Femur (tissue), 1 donor: ENCODE measurements at regions not wholly inside any gene's neighbourhood (a gene's known extent, or its start where the extent isn't known, plus 50 kb on each side); places are given as distances from the start of the nearest gene placed in this dataset.
A peak's percentile ranks its signal among the peaks of the same experiment; 100 is the strongest.

Experiments
- DNase-seq: peaks from one replicate; pipeline ENCODE4 v3.0.0-alpha.2; 2017

DNA sequence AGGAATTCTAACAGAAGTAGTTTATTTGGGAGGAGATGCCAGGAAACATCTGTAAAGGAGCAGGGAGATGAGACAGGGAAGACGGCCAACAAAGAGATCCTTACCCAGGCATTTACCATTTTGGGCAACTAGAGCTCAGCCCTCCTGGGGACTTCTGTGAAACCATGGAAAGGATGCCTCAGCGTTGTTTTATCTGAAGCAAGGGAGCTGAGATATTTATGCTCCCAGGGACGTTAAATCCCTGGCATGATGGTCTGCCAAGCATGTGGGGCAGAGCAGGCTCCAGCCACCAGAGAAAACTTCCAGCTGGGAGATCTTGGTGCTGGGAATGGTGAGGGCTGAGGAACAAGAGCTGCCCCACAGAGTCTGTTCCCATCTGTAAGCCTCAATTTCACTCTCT, 114.8 kb upstream of the FOXF1 start:
- no peak for DNase-seq

DNA sequence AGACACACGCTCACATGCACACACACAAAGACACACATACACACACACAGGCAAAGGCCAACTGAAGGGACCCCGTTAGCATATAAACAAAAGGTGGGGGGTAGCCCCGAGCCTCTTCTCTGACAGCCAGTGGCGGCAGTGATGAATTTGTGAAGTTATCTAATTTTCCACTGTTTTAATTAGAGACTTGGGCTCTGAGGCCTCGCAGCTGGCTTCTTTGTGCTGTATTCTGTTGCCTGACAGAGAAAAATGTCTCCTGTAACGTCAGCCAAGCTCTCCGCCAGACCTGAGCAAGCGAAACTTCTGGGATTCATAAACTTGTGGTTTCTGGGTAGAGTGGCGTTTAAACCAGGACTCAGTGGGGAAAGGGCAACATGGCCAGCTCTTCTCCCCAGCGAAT, 113.9 kb upstream of the FOXF1 start:
- peak; percentile 63 for DNase-seq

DNA sequence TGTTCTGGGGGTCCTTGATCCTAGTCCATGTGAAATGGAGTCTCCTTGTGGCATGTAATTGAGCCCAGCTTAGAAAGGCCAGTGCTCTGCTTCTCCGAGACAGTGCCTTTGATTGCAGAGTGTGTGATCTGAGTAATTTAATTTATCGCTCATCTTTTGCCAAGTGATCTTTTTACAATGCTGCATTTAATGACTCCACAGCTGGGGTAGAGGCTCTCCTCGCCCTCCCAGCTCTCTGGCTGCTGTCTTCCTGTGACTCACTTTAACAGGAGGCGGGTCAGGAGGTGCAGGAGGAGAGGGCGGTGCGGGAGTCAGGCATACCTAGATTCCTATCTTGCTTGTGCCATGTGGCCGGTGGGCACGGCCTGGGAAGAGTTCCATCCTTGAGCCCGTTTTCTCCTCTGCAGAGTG, 113.4 kb upstream of the FOXF1 start:
- DNase-seq: peak; percentile 40

DNA sequence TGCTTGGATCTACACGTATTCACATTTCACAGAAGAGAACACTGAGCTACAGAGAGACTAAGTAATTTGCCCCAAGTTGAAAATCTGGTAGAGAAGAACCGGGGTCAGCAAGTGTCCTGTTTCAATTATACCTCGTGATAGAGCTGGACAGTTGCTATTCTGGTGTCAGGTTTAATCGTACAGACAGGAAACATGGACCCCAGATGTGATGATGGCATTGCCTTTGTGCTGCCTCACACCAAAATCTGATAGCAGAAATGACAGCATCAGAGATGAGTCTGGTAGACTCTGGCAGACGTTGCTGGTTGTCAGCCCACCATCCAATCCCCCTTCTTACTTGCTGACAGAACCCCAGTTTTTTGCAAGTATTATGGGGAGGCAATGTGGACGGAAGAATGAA, 112.1 kb upstream of the FOXF1 start:
- DNase-seq: no peak

DNA sequence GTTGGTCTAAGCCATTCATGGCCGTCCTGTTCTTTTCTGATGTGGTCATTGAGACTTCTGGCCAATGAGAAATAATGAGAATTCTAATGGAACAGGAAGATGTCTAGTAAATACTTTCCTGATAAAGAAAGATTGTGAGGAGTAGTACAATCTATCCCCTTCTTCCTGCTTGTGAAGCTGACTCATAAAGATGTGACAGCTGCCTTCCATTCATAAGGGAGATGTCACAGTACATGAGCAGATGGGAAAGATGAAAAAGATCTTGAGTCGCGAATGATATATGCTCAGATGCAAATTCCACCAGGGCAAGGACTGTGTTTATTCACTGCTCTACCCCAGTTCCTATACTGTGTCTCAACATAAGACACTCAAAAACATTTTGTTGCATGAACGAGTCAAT, 111.7 kb upstream of the FOXF1 start:
- DNase-seq: no peak

DNA sequence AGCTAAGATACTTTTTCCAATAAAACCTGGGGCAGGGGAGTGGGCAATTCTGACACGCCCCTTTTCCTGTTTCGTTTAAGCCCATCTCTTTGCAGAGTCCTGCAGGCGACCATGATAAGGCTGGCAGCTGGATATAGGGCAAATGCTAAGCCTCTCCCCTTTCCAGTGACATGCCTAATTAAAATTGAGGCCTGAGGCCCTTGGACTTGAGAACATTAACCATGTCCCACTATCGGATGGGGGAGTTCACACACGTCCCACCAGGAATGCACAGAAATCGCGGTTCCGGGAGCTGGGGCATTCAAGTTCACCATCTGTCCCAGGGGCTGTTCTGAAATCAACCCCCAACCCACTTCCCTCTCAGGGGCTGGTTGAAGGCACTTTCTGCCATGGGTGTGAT, 109.2 kb upstream of the FOXF1 start:
- DNase-seq: no peak

DNA sequence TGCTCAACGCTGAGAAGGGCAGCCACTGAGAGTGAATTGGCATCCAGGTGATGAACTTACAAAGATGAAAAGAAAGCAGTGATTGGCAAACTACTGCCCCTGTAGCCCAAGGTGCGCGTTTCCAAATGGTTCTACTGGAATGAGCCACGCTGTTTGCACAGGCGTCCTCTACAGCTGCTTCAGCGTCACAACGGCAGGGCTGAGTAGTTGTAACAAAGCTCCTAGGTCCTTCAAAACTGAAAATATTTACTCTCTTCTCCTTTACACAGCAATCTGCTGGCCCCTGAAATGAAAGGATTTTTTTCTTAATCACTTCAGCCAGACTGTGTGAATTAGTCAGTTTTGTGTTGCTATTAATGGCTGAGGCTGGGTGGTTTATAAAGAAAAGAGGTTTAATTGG, 107.2 kb upstream of the FOXF1 start:
- no peak for DNase-seq

DNA sequence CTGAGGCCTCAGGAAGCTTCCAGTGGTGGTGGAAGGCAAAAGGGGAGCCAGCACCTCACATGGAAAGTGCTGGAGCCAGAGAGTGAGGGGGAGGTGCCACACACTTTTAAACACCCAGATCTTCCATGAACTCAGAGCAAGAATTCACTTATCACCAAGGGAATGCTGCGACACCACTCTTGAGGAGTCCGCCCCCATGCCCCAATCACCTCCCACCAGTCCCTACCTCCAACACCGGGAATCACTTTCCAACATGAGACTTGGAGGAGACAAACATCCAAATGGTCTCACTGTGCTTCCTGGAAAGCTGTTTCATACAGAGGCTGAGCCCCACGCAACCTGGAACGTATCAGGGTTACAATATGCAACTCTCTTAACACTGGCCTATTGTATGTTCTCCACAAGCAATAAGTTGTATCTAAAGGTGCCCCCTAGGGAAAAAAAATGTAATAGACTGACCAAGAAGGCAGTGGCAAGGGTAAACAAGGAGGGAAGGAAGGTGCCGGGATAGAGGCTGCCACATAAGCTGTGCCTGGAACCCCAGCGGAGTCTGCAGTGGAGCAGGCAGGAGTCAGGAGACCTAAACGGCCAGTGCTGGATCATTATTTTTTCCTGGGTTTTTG, 106.7 kb upstream of the FOXF1 start:
- DNase-seq: no peak

DNA sequence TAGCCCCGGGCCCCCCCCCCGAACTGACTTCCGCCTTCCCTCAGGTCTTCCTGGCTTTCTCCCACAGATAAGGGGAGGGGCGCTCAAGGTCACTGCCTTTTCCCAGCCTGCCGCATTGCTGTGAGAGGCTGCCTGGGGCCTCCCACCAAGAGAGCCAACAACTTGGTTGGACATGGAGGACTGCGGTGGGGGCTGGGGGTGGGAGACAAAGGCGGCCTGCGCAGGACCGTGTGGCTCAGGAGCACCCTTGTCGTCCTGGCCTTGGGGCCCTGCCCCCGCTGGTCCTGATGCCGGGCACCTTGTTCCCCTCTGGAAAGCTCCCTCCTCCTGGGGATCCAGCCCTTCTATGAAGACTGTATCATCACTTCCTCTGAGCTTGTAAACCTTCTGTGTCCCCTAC, 105.6 kb upstream of the FOXF1 start:
- no peak for DNase-seq

DNA sequence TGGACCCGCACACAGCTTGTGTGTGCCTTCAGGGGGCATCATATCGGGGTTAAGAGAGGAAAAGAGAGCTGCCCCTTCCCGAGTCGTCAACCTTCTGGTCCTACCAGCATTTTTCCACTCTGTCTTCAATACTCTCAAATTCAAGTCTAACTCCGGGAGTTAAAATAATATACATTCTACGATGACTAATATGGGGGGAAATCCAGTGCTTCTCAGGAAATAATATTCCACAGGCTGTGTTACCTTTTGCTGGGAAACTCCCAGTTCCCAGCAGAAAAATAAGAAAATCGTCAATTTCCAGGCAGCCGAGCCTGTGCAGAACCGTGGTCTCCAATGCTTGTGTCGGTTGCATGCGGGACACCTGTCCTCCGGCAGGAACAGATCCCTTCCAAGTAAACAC, 105.0 kb upstream of the FOXF1 start:
- no peak for DNase-seq

DNA sequence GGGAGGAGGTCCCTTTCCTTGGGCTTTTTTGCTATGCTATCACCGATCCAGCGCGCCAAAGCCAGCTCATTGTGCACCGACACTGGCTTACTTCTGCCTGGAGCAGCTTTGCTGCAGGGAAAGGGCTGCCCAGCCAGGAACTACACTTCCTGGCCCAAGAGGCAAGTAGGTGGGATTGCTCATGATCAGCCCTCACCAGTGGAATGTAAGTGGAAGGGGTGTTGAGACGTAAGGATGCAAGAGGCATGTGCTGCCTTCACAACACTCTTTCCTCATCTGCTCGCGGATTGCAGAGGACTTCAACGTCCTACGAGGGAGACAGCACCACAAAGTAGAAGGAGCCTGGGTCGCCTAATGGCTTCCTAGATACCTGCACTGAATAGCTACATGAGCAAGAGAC, 104.3 kb upstream of the FOXF1 start:
- no peak for DNase-seq

DNA sequence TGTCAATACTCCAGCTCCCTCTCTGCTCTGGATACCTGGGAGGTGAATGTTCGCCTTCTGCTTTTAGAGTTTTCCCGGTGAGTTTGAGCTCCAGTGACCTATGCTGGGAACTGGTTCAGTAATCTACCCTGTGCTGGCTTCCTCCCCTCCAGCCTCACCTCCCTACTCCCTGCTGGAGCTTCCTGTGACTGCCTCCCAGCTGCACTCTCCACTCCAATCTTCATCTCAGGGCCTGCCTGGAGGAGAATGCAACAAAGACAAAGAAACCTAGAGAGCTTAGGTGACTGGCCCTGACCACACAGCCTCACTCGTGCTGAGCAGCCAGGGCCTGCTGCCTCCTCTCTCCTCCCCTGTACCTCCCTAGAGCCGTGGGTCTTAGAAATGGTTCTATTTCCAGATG, 101.6 kb upstream of the FOXF1 start:
- no peak for DNase-seq

DNA sequence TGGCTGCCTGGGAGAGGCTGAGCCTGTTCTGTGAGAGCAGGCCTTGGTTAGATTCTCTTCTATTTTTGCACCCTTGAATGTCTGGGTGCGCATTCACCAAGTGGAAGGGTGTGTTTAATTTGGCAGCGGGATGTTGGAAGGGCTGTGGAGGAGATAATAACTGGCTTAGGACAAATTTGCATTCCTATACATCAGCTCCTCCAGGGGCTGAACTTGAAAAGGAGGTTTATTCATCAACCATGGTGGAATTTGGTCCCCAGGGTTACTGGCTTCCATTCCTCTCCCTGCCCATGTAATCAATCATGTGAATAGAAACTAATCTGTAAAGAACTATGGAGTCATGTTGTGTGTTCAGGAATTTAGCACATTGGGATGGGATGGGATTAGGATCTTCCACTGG, 100.2 kb upstream of the FOXF1 start:
- no peak for DNase-seq

DNA sequence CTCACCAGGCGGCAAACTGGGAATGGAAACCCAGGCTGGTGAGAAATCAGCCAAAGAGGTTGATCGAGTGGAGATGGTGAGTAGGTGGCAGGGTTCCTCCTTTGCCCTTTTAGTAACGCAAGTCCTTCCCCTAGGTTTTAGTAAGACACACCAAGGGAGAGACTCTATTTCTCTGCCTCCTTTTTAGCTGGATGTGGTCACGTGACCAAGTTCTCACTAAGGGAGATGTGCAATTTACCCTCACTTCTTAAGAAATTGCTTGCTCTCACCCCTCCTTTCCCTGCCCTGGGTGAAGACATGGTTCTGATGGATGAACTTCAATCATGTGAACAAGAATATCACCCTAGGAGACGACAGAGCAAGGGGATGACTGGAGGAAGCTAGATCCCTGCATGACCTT, 99.8 kb upstream of the FOXF1 start:
- no peak for DNase-seq

DNA sequence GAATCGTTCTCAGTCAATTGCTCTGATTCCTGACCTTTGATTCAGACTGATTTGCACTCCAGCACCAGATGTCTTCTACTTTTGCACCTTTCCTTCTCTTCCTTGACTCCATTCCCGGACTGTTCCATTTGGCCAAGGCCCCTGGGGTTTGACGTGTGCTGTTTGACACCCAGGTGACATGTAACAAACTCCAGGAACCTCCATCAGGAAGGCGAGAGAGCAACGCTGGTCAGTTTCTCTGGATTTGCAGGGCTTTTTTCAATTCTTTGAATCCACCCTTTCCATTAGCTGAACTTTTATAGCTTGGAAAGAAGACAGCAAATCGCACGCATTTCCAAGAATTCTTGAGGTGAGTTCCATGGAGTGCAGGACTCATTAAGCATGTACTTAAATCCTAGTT, 98.4 kb upstream of the FOXF1 start:
- no peak for DNase-seq

DNA sequence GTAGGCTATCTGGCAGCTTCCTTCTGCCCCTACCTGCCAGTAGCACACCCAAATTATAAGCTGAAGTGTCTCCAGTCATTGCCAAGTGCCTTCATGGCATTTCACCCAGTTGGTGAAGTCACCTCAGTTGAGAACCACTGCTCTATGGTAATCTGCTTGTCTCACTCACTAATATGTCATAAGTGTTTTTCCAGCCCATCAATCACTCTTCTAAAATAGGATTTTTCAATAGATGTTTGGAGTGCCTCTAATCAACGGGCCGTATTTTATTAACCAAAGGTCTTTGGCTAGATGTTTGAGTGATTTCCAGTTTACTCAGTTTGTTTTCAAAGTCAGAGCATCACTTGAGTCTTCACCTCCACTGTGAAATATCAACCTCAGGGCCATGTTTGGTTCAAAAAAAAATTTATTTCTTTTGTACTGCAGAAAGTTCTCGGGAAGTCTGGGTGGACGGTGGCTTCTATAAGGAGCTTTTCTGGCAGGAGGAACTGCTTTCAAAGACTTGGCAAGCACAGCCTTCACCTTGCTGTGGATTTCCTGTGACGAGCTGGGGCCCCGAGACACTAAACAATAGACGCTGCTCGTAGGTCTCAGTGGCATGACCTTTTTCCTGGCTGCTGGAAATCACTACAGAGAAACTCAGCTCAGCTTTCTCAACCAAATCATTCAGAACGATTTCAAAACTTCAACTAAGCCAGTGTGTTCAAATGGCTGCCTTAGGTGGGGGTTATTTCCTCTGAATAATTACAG, 95.2 kb upstream of the FOXF1 start:
- no peak for DNase-seq

DNA sequence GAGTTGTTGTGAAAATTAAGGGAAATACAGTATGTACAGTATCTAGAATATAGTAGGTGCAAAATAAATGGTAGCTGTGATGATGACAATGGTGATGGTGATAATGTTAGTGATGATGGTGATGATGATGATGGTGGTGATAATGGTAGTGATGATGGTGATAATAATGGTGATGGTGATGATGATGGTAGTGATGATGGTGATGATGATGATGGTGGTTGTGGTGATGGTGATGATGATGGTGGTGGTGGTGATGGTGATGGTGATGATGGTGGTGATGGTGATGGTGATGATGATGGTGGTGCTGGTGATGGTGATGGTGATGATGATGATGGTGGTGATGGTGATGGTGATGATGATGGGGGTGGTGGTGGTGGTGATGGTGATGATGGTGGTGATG, 91.3 kb upstream of the FOXF1 start:
- DNase-seq: no peak

DNA sequence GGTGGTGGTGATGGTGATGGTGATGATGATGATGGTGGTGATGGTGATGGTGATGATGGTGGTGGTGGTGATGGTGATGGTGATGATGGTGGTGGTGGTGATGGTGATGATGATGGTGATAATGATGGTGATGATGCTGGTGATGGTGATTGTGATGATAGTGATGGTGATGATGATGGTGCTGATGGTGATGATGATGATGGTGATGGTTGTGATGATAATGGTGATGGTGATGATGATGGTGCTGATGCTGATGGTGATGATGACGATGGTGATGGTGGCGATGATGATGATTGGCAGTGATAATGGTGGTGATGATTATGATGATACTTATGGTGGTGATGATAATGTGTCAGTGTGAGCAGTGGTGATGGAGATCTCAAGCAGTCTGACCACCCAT, 90.8 kb upstream of the FOXF1 start:
- no peak for DNase-seq

DNA sequence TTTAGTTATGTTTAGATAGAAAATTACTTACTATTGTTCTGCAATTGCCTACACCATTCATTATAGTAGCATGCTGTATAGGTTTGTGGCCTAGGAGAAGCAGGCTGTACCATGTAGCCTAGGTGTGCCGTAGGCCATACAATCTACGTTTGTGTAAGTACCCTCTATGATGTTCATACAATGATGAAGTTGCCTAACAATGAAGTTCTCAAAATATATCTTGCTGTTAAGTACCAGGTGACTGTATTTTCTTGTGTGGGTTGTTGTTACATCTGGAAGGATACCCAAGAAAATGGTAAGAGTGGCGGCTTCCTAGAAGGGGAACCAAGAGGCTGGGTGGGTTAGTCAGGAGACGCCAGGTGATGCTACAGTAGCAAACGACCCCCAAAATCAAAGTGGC, 88.3 kb upstream of the FOXF1 start:
- no peak for DNase-seq

DNA sequence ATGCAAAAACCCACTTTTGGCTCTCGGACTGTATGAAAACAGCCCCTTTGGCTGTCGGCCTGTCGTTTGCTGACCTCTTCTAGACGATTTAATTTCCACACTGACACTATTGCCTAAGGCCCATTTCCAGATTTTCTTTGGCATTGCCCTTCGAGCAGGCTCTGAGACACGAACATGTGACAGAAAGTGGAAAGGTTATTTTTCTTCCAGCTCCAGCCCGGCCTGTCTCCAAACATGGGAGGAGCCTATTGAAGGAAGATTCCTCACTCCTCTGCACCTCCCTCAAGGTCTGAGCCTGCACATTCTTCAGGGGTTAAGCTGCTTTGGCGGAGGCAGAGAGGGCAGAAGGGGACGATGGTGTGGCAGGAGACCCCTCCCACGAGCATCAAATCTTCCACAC, 85.9 kb upstream of the FOXF1 start:
- DNase-seq: peak; percentile 46

DNA sequence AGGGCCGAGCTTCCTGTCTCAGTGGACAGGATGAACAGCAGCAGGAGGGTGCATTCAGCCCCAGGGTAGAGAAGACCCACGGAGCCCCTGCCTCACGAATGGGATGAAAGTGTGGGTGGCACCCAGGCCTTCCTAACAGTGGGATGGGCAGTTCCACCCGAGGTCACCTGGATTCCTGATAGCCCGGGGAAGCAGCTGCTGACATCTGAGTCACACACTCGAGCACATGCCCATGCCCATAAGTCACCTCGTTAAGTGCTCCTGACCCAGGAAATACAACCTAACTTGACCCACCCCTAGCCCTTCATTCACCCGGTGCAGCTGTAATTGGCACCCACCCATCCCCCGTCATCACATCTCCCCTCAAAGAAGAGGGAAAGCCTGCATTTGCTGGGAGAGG, 85.3 kb upstream of the FOXF1 start:
- no peak for DNase-seq

DNA sequence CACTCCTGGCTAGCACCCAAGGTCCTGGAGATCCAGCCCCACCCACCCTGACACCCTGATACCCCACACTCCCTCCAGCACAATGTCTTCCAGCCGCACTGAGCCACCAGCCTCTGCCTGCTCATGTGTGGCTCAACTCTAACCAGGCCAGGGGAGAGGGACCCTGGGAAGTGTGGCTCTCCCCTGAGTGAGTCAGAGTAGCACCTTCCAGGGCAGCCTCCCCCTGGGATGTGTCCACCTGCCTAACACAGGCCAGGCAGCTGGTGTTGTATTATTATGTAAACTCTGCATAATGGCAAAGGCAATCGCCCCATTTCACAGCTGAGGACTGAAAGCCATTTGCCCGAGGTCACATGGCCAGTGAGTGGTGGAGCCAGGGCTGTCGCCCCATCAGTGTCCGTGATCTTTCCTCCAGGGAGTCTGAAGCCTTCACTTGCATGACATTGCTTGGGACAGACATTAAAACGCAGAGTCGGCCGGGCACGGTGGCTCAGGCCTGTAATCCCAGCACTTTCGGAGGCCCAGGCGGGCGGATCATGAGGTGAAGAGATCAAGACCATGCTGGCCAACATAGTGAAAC, 84.2 kb upstream of the FOXF1 start:
- no peak for DNase-seq

DNA sequence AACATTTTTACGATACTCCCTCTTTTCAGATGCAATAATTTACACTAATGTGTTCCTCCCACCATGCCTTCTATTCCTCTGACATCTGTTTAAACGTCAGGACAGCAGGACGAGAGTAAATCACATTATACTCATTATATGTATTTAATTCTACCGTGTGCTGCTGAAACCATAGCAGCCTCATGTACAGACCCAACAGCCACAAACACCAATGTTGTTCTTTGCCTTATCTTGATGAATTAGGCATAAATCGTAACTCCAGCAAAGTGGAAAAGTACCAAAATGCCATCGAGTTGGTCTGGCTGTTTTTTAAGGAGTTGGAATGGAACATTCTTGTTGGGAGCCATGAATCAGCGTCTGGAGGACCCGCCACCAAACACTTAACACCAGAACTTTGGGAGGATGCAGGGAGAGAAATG, 82.9 kb upstream of the FOXF1 start:
- no peak for DNase-seq

DNA sequence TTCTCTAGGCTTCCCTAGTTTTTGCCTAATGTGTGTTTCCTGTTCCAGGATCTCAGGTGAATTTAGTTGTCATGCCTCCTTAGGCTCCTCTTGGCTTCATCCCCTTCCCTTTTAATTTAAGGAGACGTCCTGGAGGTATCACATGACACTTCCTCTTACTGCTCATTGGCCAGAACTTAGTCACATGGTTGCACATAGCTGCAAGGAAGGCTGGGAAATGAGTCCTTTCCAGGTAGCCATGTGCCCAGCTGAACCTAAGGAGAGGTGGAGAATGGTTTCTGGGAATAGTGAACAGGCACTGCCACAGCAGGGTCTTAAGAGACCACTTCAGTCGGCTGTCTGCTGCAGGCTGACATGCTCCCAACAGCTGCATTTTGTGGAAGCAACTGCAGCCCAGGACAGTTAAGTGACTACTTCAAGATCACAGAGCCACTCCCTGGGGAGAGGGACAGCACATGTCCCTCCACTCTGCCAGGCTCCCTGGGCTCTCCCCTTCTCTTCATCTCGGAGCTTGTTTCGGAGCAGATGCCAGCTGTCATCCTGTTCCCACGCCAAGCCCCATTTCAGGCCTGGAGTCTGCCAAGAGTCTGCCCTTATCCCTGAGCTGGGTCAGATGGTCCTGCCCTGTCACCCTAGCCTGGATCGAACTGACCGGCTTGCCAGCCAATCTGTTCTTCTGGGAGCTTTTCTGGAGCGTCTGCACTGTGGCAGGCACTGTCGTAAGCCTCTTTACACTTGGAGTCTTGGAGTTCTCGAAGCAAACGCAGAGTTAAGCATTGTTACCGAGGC, 81.4 kb upstream of the FOXF1 start:
- DNase-seq: no peak
